ENCODE measurements at regions not wholly inside any gene's neighbourhood (a gene's known extent, or its start where the extent isn't known, plus 50 kb on each side); places are given as distances from the start of the nearest gene placed in this dataset.

GRCh38 chr12:88793096-88793495 lies 212.8 kb upstream of the KITLG start:
- no peak for DNase-seq (ENCODE audit: extremely low spot score)
- CTCF ChIA-PET: no interaction called here
- POLR2A ChIA-PET: no interaction called here
- no peak for TF ChIP-seq CTCF (IDR thresholded peaks at IDR 0.05; ENCODE audit: control extremely low read depth, extremely low read depth, low read depth, missing control alignments)

GRCh38 chr12:88790231-88790630 lies 210.0 kb upstream of the KITLG start:
- TF ChIP-seq CTCF (IDR thresholded peaks at IDR 0.05; ENCODE audit: control extremely low read depth, extremely low read depth, low read depth, missing control alignments): no peak
- ChIA-PET POLR2A (no interaction called here), CTCF (no interaction called here)
- no peak for DNase-seq (ENCODE audit: extremely low spot score)

GRCh38 chr12:88784166-88784565 lies 203.9 kb upstream of the KITLG start:
- no peak for TF ChIP-seq CTCF (IDR thresholded peaks at IDR 0.05; ENCODE audit: control extremely low read depth, extremely low read depth, low read depth, missing control alignments)
- ChIA-PET POLR2A (no interaction called here), CTCF (interaction anchor here (0.8 to 1.2 kb wide), 2 partner anchors 16 to 46 kb away, joined by 3 read pairs; no protein-coding TSS in a partner anchor)
- no peak for DNase-seq (ENCODE audit: extremely low spot score)

- TF ChIP-seq CTCF (IDR thresholded peaks at IDR 0.05; ENCODE audit: control extremely low read depth, extremely low read depth, low read depth, missing control alignments): no peak
- ChIA-PET POLR2A (no interaction called here), CTCF (no interaction called here)
- DNase-seq (ENCODE audit: extremely low spot score): no peak
These were observed 202.1 kb upstream of the KITLG start for GRCh38 chr12:88782351-88782750.

DNA sequence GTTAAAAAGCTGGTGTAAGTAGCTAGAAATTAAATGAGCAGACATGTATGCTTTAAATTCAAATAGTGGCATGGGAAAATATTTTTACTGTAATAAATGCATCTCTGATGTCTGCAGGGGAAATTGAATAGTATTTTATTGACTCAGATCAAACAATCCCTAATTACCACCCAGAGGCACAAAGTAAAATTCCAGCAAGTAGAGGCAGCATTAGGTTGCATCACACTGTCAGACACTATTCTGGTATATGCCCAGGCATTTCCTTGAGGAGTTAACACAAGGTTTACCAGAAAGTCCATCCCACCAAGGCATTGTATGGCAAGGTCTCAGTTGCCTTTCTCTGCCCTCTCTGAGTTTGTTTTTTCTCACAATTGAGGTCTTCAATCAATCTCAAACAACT lies 201.6 kb upstream of the KITLG start:
- ChIA-PET CTCF (no interaction called here), POLR2A (no interaction called here)
- no peak for TF ChIP-seq CTCF (IDR thresholded peaks at IDR 0.05; ENCODE audit: control extremely low read depth, extremely low read depth, low read depth, missing control alignments)
- no peak for DNase-seq (ENCODE audit: extremely low spot score)

DNA sequence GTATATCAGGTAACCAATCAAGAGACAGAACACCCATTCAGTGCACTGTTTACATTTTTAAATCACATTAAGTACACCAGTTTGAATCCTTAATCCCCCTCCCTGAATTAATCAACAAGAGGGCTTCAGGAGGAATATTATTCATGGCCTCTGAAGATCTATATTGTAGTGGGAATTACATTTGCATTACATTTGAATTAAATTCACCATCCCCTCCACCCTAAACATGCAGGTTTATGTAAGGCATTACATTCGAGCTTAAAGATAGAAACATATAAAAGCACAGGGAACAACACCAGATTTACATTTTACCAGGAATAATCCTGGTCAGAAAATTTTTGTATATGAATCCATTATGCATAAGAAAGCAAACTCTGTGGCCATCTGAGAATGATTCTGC lies 197.8 kb upstream of the KITLG start:
- CTCF ChIA-PET: no interaction called here
- DNase-seq (ENCODE audit: extremely low spot score): no peak
- POLR2A ChIA-PET: no interaction called here

More for the DNA sequence above, 197.8 kb upstream of the KITLG start:
- TF ChIP-seq CTCF (IDR thresholded peaks at IDR 0.05; ENCODE audit: control extremely low read depth, extremely low read depth, low read depth, missing control alignments): no peak
